Lung (tissue), 11 donors: ENCODE measurements at regions not wholly inside any gene's neighbourhood (a gene's known extent, or its start where the extent isn't known, plus 50 kb on each side); places are given as distances from the start of the nearest gene placed in this dataset.

Source experiments
- ATAC-seq: fragments of 200-7000 bp; cut with Tn5 transposase; one replicate; pipeline ENCODE4 v1.9.1; 2020; ENCODE audit warnings: moderate number of reproducible peaks; ENCODE audit not compliant: insufficient read depth, low FRiP score
- DNase-seq, 3 donors: peaks; one replicate each; pipeline ENCODE4 v3.0.0-alpha.2; 2013 to 2017
- H3K27ac ChIP-seq, 2 donors: one replicate each; pipeline ENCODE4 v1.5.1; 2013; ENCODE audit warnings: mild to moderate bottlenecking in 2 of 2, moderate library complexity in 2 of 2, control low read depth in 1 of 2, inconsistent platforms in 1 of 2, low read depth in 1 of 2, low read length in 1 of 2
- H3K27me3 ChIP-seq, 3 donors: one replicate each; pipeline ENCODE4 v1.5.1; 2013; ENCODE audit warnings: low read length in 2 of 3; ENCODE audit not compliant: control insufficient read depth in 3 of 3, insufficient read depth in 3 of 3
- H3K36me3 ChIP-seq, 4 donors: one replicate each; pipeline ENCODE4 v1.5.1; 2013; ENCODE audit warnings: low read length in 4 of 4, mild to moderate bottlenecking in 1 of 4, moderate library complexity in 1 of 4; ENCODE audit not compliant: control insufficient read depth in 4 of 4, insufficient read depth in 4 of 4
- H3K4me1 ChIP-seq, 5 donors: one replicate each; pipeline ENCODE4 v1.5.1; 2013; ENCODE audit warnings: low read length in 5 of 5, mild to moderate bottlenecking in 2 of 5, moderate library complexity in 1 of 5; ENCODE audit not compliant: control insufficient read depth in 5 of 5, insufficient read depth in 5 of 5
- H3K4me3 ChIP-seq: one replicate; pipeline ENCODE4 v1.5.1; 2013; ENCODE audit warnings: mild to moderate bottlenecking, control low read depth, moderate library complexity
- H3K9ac ChIP-seq, 2 donors: one replicate each; pipeline ENCODE4 v1.5.1; 2013; ENCODE audit warnings: low read length in 2 of 2, control low read depth in 1 of 2; ENCODE audit not compliant: insufficient read depth in 1 of 2
- H3K9me3 ChIP-seq, 4 donors: one replicate each; pipeline ENCODE4 v1.5.1; 2013; ENCODE audit warnings: low read length in 3 of 4, mild to moderate bottlenecking in 1 of 4, moderate library complexity in 1 of 4; ENCODE audit not compliant: control insufficient read depth in 4 of 4, insufficient read depth in 3 of 4
- WGBS, 2 donors: extraction: QIAGEN DNeasy Blood & Tissue Kit; methylation state at CpG; one replicate each; pipeline ENCODE4 v1.1.7; 2013; 5-methylcytosine and 5-hydroxymethylcytosine counted together
- TF ChIP-seq, protein P1 (sequence below): IDR thresholded peaks from 2 replicates; pipeline ENCODE4 v1.5.1; 2012; ENCODE audit warnings: mild to moderate bottlenecking; ENCODE audit errors: control extremely low read depth, extremely low read depth
- donor health status: control.
- donor health status: control.
- donor health status: Bipolar disorder and iron deficiency.
- donor health status: healthy.
- donor health status: DM: yes; HTN: yes; CAD: no.

DNA sequence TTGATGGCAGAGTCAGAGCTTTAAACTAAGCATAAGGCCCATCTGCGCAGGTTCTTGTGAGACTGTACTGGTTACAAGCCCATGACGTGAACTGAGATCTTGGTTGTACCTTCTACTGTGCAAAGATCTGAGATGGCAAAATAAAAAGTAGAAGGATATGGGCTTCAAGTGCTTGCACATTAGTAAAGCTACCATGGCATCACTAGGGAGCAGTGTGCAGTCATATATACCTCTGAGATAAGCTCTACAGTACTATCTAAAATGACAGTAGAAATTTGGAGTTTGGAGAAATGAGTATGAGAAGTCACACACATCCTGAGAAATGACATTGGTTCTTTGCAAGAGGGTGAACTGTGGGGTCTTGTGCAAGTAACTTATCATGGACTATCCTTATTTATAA, 408.2 kb upstream of the PRR16 start:
- ATAC-seq = no peak
- H3K9me3 ChIP-seq = no peaks in the 10 kb centered on the region
- peak in 2 of 3 donors; percentile 52 to 71 for DNase-seq
- H3K27ac ChIP-seq = no peak overlapping the region
- TF ChIP-seq, protein P1, sequence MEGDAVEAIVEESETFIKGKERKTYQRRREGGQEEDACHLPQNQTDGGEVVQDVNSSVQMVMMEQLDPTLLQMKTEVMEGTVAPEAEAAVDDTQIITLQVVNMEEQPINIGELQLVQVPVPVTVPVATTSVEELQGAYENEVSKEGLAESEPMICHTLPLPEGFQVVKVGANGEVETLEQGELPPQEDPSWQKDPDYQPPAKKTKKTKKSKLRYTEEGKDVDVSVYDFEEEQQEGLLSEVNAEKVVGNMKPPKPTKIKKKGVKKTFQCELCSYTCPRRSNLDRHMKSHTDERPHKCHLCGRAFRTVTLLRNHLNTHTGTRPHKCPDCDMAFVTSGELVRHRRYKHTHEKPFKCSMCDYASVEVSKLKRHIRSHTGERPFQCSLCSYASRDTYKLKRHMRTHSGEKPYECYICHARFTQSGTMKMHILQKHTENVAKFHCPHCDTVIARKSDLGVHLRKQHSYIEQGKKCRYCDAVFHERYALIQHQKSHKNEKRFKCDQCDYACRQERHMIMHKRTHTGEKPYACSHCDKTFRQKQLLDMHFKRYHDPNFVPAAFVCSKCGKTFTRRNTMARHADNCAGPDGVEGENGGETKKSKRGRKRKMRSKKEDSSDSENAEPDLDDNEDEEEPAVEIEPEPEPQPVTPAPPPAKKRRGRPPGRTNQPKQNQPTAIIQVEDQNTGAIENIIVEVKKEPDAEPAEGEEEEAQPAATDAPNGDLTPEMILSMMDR = no peak
- no peaks in the 10 kb centered on the region for H3K36me3 ChIP-seq
- no peak overlapping the region for H3K9ac ChIP-seq
- no peaks in the 10 kb centered on the region for H3K27me3 ChIP-seq
- 86 to 91% methylated on average over 2 of the region's 2 CpGs for WGBS, 2 donors
- H3K4me1 ChIP-seq = peaks cover 0 to 1% (median 0%) of the 10 kb centered on the region in 5 donors
- no peak overlapping the region for H3K4me3 ChIP-seq

DNA sequence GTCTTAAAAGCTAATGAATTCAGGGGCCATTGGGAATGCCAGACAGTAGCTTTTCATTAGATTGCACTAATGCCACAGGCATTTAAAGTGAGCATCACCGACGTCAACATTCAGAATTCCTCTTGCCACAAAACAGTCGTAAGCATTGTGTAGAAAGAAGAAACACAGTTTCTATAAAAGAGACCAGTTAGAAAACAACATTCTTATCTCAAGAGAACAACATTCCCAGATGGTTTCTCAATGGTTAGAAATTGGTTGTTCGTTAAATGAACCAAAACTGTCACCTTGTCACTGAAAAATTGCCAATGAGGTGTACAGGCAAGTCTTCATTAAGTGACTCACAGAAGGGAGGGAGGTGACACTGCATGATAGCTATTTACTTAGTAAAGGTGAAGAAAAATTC, 401.6 kb upstream of the PRR16 start:
- H3K9ac ChIP-seq = no peak overlapping the region
- no peaks in the 10 kb centered on the region for H3K36me3 ChIP-seq
- DNase-seq (no peak), ATAC-seq (no peak)
- H3K9me3 ChIP-seq = no peaks in the 10 kb centered on the region
- TF ChIP-seq, protein P1 = no peak
- H3K27me3 ChIP-seq = no peaks in the 10 kb centered on the region
- peaks cover 0 to 6% (median 0%) of the 10 kb centered on the region in 5 donors for H3K4me1 ChIP-seq
- H3K4me3 ChIP-seq = no peak overlapping the region
- H3K27ac ChIP-seq = no peak overlapping the region
- WGBS, 2 donors = 88 to 91% methylated on average over 4 of the region's 4 CpGs

DNA sequence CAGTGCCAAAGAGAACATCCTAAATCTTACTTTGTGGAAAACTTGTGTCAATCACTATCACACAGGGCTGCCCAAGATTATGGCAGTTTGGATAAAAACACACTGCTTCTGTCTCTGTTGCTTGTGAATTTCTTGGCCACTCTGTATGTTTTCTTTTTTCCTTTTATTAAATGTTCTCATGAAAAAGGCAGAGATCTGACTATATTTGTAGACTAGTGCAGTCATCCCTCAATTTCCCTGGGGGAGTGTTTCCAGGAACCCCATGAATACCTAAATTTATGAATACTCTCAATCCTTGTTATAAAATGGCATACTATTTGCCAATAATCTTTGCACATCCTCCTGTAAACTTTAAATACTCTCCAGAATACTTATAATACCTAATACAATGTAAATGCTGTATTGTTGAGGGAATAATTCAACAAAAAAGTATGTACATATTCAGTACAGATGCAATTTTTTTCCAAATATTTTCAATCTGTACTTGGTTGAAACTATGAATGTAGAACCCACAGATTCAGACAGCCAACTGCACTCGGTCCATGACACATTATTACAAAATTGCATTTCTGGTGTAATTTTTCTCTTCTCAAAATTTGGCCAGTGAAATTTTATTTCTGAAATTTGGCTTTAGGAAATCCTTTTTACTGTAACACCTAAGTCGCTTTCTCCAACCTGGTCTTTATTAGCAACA, 391.9 kb upstream of the PRR16 start:
- Histone ChIP-seq H3K9me3 (no peaks in the 10 kb centered on the region), H3K27me3 (no peaks in the 10 kb centered on the region), H3K27ac (no peak overlapping the region), H3K4me3 (no peak overlapping the region), H3K4me1 (peaks cover 0 to 2% (median 0%) of the 10 kb centered on the region in 5 donors), H3K9ac (no peak overlapping the region), H3K36me3 (no peaks in the 10 kb centered on the region)
- WGBS, 2 donors = 83 to 84% methylated on average over 2 of the region's 2 CpGs
- TF ChIP-seq, protein P1 = no peak
- DNase-seq = no peak
- no peak for ATAC-seq

DNA sequence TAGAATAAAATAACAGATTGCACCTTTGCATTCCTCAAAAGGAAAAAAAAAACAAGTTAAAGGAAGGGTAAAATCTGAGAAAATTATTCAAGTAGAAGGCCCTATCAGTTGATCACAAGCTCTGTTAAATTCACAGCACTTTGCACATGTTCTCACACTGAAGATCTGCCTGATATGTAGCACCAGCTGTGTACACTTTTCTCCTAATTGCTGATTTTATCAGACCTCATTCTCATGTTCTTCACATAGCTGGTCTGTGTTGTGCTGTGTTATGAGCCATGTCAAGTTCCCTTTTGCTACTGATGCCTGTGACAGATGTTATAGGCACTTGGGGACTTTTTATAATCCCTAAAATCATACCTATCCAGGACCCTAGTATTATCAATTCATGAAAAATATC, 390.4 kb upstream of the PRR16 start:
- Histone ChIP-seq H3K27me3 (no peaks in the 10 kb centered on the region), H3K27ac (no peak overlapping the region), H3K36me3 (no peaks in the 10 kb centered on the region), H3K4me1 (peaks cover 0 to 2% (median 0%) of the 10 kb centered on the region in 5 donors), H3K9ac (no peak overlapping the region), H3K4me3 (no peak overlapping the region), H3K9me3 (no peaks in the 10 kb centered on the region)
- DNase-seq = no peak
- TF ChIP-seq, protein P1 = no peak
- no peak for ATAC-seq
